PC-9 (cell line): ENCODE measurements at regions not wholly inside any gene's neighbourhood (a gene's known extent, or its start where the extent isn't known, plus 50 kb on each side); places are given as distances from the start of the nearest gene placed in this dataset.

Experiments
- BruUV-seq: library from RNA; stranded (reverse); fragments of 400-500 nt; replicated peaks from 2 replicates; lab custom pipeline; 2021; lab: Mats Ljungman, UMichigan
- CTCF ChIA-PET: fragments of 300-600 bp; sonication (Branson Sonifier 250); formaldehyde crosslinking; loops from one replicate; lab custom pipeline; 2022; ENCODE audit warnings: antibody characterized with exemption; lab: Charles Lee
- POLR2A ChIA-PET: fragments of 300-600 bp; sonication (Branson Sonifier 250); formaldehyde crosslinking; loops from one replicate; lab custom pipeline; 2022; ENCODE audit warnings: antibody characterized with exemption; ENCODE audit not compliant: unreplicated experiment; lab: Charles Lee
- DNase-seq, 2 experiments: peaks; one replicate each; pipeline versions ENCODE4 v3.0.0 to v3.0.0-alpha.2; 2015 to 2022; ENCODE audit warnings: mixed read lengths in 1 of 2
- H2AFZ ChIP-seq: fragments of 200-600 bp; sonication (generic); 2 replicates; pipeline ENCODE4 v1.8.1; 2017; ENCODE audit warnings: antibody characterized with exemption
- H3F3A ChIP-seq: fragments of 200-600 bp; sonication (generic); 2 replicates; pipeline ENCODE4 v1.8.1; 2017; ENCODE audit warnings: antibody characterized with exemption, mild to moderate bottlenecking, low read depth; ENCODE audit not compliant: insufficient read depth
- H3K27ac ChIP-seq: fragments of 200-600 bp; sonication (generic); 2 replicates; pipeline ENCODE4 v1.6.1; 2016; ENCODE audit warnings: mixed run types
- H3K27me3 ChIP-seq: fragments of 200-600 bp; sonication (generic); 2 replicates; pipeline ENCODE4 v1.6.1; 2016; ENCODE audit warnings: low read depth, mixed run types; ENCODE audit not compliant: insufficient read depth
- H3K36me3 ChIP-seq: fragments of 200-600 bp; sonication (generic); 2 replicates; pipeline ENCODE4 v1.6.1; 2016; ENCODE audit warnings: low read depth, mixed run types
- H3K4me1 ChIP-seq: fragments of 200-600 bp; sonication (generic); replicated peaks from 2 replicates; pipeline ENCODE4 v1.6.1; 2016; ENCODE audit warnings: mixed run types; ENCODE audit not compliant: insufficient read depth
- H3K4me2 ChIP-seq: fragments of 200-600 bp; sonication (generic); 2 replicates; pipeline ENCODE4 v1.6.1; 2017; ENCODE audit warnings: mixed run types
- H3K4me3 ChIP-seq: fragments of 200-600 bp; sonication (generic); 2 replicates; pipeline ENCODE4 v1.6.1; 2016; ENCODE audit warnings: mixed run types
- H3K79me2 ChIP-seq: fragments of 200-600 bp; sonication (generic); 2 replicates; pipeline ENCODE4 v1.6.1; 2017; ENCODE audit warnings: low read depth, mixed run types
- H3K9me2 ChIP-seq: fragments of 200-600 bp; sonication (generic); 2 replicates; pipeline ENCODE4 v1.8.1; 2017; ENCODE audit warnings: mild to moderate bottlenecking; ENCODE audit not compliant: insufficient read depth
- H3K9me3 ChIP-seq: fragments of 200-600 bp; sonication (generic); 2 replicates; pipeline ENCODE4 v1.8.1; 2016; ENCODE audit warnings: low read depth; ENCODE audit not compliant: insufficient read depth
- H4K20me1 ChIP-seq: fragments of 200-600 bp; sonication (generic); 2 replicates; pipeline ENCODE4 v1.8.1; 2017; ENCODE audit not compliant: insufficient read depth
- EZH2 ChIP-seq: fragments of 200-600 bp; sonication (generic); IDR thresholded peaks from 2 replicates; pipeline ENCODE4 v1.8.0; 2017; ENCODE audit warnings: antibody characterized with exemption, low read depth
- intact Hi-C: fragments of 100-400 bp; cut with micrococcal nuclease; formaldehyde crosslinking; loops from one replicate; pipeline ENCODE4 v1.10.0; 2022; ENCODE audit not compliant: unreplicated experiment
- TF ChIP-seq, protein P1 (sequence below): fragments of 200-600 bp; sonication (generic); conservative IDR thresholded peaks from 2 replicates; pipeline ENCODE4 v1.6.1; 2017; ENCODE audit warnings: mixed run types, antibody characterized with exemption, mild to moderate bottlenecking, moderate library complexity

DNA sequence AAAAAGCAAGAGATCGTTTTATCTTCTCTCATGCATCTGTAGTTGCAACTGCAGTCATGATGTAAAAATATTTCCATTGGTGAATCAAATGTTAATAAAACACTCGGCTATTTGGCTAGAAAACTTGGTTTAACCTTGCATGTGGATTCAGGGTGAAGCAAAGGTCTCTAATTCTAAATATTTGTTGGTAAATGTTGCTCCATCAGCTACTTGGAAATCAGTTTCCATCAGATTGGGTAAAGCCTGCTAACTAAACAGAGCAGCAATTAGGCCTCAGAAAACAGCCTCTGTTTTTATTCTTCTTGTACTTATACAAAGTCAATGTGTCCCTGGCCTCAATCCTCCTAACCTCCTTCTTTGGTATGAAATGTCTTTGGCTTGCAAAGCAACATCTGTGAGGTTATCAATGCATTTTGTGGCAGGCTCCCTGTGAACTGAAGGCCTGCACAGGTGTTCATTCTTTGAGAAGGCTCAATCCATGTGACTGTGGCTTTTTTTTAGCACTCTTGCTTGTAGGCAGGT, 312.3 kb downstream of the WDR72 start:
- DNase-seq = no peak
- intact Hi-C loops = no loop called here
- TF ChIP-seq EZH2 = no peak
- TF ChIP-seq, protein P1, sequence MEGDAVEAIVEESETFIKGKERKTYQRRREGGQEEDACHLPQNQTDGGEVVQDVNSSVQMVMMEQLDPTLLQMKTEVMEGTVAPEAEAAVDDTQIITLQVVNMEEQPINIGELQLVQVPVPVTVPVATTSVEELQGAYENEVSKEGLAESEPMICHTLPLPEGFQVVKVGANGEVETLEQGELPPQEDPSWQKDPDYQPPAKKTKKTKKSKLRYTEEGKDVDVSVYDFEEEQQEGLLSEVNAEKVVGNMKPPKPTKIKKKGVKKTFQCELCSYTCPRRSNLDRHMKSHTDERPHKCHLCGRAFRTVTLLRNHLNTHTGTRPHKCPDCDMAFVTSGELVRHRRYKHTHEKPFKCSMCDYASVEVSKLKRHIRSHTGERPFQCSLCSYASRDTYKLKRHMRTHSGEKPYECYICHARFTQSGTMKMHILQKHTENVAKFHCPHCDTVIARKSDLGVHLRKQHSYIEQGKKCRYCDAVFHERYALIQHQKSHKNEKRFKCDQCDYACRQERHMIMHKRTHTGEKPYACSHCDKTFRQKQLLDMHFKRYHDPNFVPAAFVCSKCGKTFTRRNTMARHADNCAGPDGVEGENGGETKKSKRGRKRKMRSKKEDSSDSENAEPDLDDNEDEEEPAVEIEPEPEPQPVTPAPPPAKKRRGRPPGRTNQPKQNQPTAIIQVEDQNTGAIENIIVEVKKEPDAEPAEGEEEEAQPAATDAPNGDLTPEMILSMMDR = no peak
- CTCF ChIA-PET = no interaction called here
- Histone ChIP-seq H3K9me3 (no peaks in the 10 kb centered on the region), H3K27ac (no peak overlapping the region), H4K20me1 (no peaks in the 10 kb centered on the region), H3F3A (no peaks in the 10 kb centered on the region), H3K79me2 (no peaks in the 10 kb centered on the region), H3K27me3 (no peaks in the 10 kb centered on the region), H3K4me3 (no peak overlapping the region), H3K36me3 (no peaks in the 10 kb centered on the region), H3K4me1 (no peaks in the 10 kb centered on the region), H2AFZ (no peak overlapping the region), H3K9me2 (no peaks in the 10 kb centered on the region), H3K4me2 (no peak overlapping the region)
- no TSS peak for BruUV-seq
- POLR2A ChIA-PET = no interaction called here

DNA sequence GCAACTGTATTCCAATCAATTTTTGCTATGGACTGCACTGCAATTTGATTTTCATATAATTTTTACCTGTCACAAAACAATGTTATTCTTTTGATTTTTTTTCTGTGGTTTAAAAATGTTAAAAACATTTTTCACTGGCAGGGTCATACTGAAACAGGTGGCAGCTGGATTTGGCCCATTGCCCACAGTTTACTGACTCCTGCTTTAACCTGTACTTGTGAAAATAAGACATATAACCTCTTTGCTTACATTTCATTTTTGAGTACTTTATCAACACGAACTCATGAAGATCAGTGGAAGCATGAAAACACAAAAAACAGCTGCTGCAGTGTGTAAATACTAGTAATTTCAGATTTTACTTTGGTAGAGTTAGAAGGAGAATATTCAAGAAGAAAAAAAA, 313.1 kb downstream of the WDR72 start:
- Histone ChIP-seq H3F3A (no peaks in the 10 kb centered on the region), H3K9me3 (no peaks in the 10 kb centered on the region), H3K9me2 (no peaks in the 10 kb centered on the region), H3K27ac (no peak overlapping the region), H3K4me3 (no peak overlapping the region), H3K79me2 (no peaks in the 10 kb centered on the region), H3K27me3 (no peaks in the 10 kb centered on the region), H4K20me1 (no peaks in the 10 kb centered on the region), H2AFZ (no peak overlapping the region), H3K4me2 (no peak overlapping the region), H3K36me3 (no peaks in the 10 kb centered on the region), H3K4me1 (no peaks in the 10 kb centered on the region)
- DNase-seq = no peak
- ChIA-PET CTCF (no interaction called here), POLR2A (no interaction called here)
- BruUV-seq = no TSS peak
- TF ChIP-seq EZH2 = no peak
- TF ChIP-seq, protein P1 = no peak
- intact Hi-C loops = no loop called here

DNA sequence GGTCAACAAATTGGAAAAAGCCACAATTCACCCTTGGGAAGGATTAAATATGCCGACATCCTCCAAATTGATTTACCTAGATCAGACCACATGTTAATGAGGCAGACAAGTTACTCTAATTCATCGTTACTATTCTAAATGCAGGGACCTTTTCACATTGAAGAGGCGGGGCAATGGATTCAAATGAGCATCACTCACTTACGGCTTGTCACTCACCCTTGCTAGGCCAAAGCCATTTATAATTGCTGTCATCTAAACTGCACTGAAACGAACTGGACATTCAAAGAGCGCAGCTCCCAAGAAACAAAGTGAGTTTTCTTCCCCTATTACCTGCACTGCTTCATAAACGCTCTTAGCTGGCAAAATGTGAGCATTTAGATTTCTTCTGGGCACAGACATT, 313.9 kb downstream of the WDR72 start:
- TF ChIP-seq, protein P1 = no peak
- no peak for TF ChIP-seq EZH2
- Histone ChIP-seq H3K36me3 (no peaks in the 10 kb centered on the region), H3K79me2 (no peaks in the 10 kb centered on the region), H2AFZ (no peak overlapping the region), H3K4me3 (no peak overlapping the region), H4K20me1 (no peaks in the 10 kb centered on the region), H3K4me2 (no peak overlapping the region), H3K9me2 (no peaks in the 10 kb centered on the region), H3K27me3 (no peaks in the 10 kb centered on the region), H3K27ac (no peak overlapping the region), H3K9me3 (no peaks in the 10 kb centered on the region), H3F3A (no peaks in the 10 kb centered on the region), H3K4me1 (no peaks in the 10 kb centered on the region)
- ChIA-PET POLR2A (interaction anchor here (0.6 kb wide), 1 partner anchor 958 kb away, joined by 3 read pairs; no protein-coding TSS in a partner anchor), CTCF (no interaction called here)
- BruUV-seq = no TSS peak
- intact Hi-C loops = no loop called here
- no peak for DNase-seq
